Large intestine (tissue), 3 donors: ENCODE measurements at regions not wholly inside any gene's neighbourhood (a gene's known extent, or its start where the extent isn't known, plus 50 kb on each side); places are given as distances from the start of the nearest gene placed in this dataset.

Experiments used
- DNase-seq, 2 donors: peaks; one replicate each; pipeline versions ENCODE4 v3.0.0 to v3.0.0-alpha.2; 2013
- H3K27ac ChIP-seq: one replicate; pipeline ENCODE4 v1.5.1; 2013; ENCODE audit warnings: low read length
- H3K27me3 ChIP-seq: 2 replicates; pipeline ENCODE4 v1.6.1; 2013; ENCODE audit warnings: low read length; ENCODE audit not compliant: control insufficient read depth, insufficient read depth
- H3K36me3 ChIP-seq: 2 replicates; pipeline ENCODE4 v1.6.1; 2013; ENCODE audit warnings: low read length; ENCODE audit not compliant: control insufficient read depth, insufficient read depth
- H3K4me1 ChIP-seq: one replicate; pipeline ENCODE4 v1.6.1; 2013; ENCODE audit warnings: low read length; ENCODE audit not compliant: control insufficient read depth, insufficient read depth
- H3K4me3 ChIP-seq: one replicate; pipeline ENCODE4 v1.5.1; 2013; ENCODE audit warnings: low read length
- H3K9me3 ChIP-seq: one replicate; pipeline ENCODE4 v1.6.1; 2013; ENCODE audit warnings: mild to moderate bottlenecking, low read depth, low read length, moderate library complexity; ENCODE audit not compliant: control insufficient read depth
- WGBS: methylation state at CpG from one replicate; pipeline ENCODE4 v1.1.5; 2013; ENCODE audit warnings: low lambda C conversion rate; ENCODE audit not compliant: insufficient coverage; 5-methylcytosine and 5-hydroxymethylcytosine counted together

DNA sequence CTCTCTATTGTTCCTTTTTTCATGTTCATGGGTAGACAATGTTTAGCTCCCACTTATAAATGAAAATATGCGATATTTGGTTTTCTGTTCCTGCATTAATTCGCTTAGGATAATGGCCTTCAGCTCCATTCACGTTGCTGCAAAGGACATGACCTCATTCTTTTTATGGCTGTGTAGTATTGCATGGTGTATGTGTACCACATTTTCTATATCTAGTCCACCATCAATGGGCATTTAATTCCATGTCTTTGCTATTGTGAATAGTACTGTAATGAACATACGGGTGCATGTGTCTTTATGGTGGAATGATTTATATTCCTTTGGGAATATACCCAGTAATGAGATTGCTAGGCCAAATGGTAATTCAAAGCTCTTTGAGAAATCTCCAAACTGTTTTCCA is 392.0 kb downstream of the EFNA5 start:
- no peaks in the 10 kb centered on the region for H3K36me3 ChIP-seq
- no peaks in the 10 kb centered on the region for H3K4me1 ChIP-seq
- H3K9me3 ChIP-seq, result no peaks in the 10 kb centered on the region
- H3K27ac ChIP-seq, result no peak overlapping the region
- no peak overlapping the region for H3K4me3 ChIP-seq
- DNase-seq, result no peak
- H3K27me3 ChIP-seq, result no peaks in the 10 kb centered on the region
- WGBS, result no CpG with 5 or more reads among the region's 4 CpGs

DNA sequence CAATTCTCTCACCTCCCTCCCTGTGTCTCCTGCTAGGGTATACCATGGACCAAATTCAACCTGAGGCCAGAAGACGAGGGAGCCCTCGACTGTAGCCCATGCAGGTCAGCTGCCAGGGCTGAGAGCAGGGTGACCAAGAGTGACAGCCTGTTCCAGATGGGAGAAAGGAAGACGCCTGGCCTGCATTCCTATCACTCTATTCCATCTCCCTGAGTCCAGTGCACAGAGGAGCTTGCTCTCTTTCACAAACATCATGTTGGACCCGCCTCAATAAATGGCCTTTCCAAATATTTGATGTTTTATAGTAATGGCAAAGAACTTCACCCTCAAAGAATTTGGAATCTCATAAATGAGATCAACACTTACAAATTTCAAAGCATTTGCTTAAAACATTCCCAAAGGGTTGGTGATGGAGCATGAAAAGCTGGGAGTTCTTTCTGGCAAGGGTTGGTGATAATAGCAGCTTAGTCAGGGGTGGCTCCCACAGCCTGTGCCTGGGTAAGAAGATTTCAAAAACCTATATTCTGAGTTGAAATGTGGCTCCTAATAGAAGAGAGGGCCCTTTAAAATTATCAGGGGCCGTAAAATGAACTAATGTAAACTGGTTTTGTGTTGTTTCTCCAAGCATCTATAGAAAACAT is 393.1 kb downstream of the EFNA5 start:
- Histone ChIP-seq H3K27ac (no peak overlapping the region), H3K4me1 (no peaks in the 10 kb centered on the region), H3K4me3 (no peak overlapping the region), H3K36me3 (no peaks in the 10 kb centered on the region), H3K27me3 (no peaks in the 10 kb centered on the region), H3K9me3 (no peaks in the 10 kb centered on the region)
- no peak for DNase-seq
- WGBS, result no CpG with 5 or more reads among the region's 5 CpGs

DNA sequence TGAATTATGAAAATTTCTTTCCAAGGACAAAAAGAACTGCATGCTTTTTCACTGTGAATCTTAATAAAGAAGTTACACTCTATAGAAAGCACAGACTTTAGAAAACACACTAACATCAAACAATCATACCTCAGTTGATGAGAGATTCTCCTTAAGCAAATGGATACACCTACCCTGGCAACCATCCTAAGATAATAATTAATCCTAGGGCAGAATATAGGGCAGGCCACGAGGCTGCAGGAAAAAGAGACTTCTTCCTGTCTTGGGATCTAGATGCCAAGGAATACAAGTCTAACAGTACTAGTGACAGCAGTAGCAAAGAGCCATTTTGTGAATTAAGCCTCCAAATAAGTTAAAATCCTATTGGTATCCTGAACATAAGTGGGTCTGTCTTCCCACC is 395.4 kb downstream of the EFNA5 start:
- no peaks in the 10 kb centered on the region for H3K4me1 ChIP-seq
- H3K27me3 ChIP-seq, result no peaks in the 10 kb centered on the region
- no peak overlapping the region for H3K4me3 ChIP-seq
- no peaks in the 10 kb centered on the region for H3K36me3 ChIP-seq
- DNase-seq, result no peak
- H3K9me3 ChIP-seq, result no peaks in the 10 kb centered on the region
- WGBS, result 0% methylated on average over 1 of the region's 1 CpG
- no peak overlapping the region for H3K27ac ChIP-seq

DNA sequence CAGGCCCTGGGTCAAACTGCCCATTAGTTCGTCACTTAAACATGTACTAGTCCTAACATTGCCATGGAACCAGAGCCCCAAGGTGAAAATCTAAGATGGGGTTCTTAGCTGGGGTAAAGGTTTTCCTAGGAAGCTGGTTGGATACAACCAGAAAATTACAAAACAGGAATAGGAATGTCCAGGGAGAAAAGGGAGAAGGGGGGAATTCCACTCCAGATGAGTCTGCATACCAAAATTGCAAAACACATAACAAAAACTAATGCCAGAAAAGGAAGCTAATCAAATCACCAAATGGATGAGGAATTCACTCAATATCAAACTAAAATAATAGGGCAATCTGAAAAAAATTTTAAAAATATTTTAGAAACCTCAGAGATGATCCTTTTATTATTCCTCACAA is 396.2 kb downstream of the EFNA5 start:
- H3K4me3 ChIP-seq, result no peak overlapping the region
- DNase-seq, result no peak
- H3K9me3 ChIP-seq, result no peaks in the 10 kb centered on the region
- no peak overlapping the region for H3K27ac ChIP-seq
- H3K36me3 ChIP-seq, result no peaks in the 10 kb centered on the region
- no peaks in the 10 kb centered on the region for H3K27me3 ChIP-seq
- no CpG with 5 or more reads among the region's 1 CpG for WGBS
- no peaks in the 10 kb centered on the region for H3K4me1 ChIP-seq

DNA sequence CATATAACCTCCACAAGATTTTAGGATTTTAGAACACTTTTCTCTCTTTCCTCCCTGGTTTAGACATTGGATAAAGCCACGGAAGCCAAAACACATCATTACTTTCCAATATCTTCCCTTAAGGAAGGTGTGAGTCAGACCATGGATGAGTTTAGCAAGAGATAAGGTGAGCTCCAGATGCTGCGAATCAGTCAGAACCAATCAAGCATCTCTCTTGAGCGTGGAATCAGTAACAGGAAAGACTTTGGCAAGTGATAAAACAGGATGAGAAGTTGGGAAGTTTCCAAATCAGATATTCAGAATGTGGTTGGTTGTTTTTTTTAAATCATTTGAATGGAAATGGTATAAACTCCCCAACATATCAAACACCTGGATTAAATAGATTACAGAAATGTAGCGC is 397.8 kb downstream of the EFNA5 start:
- H3K4me3 ChIP-seq, result no peak overlapping the region
- no peaks in the 10 kb centered on the region for H3K36me3 ChIP-seq
- no peaks in the 10 kb centered on the region for H3K27me3 ChIP-seq
- H3K4me1 ChIP-seq, result no peaks in the 10 kb centered on the region
- no peak overlapping the region for H3K27ac ChIP-seq
- no peak for DNase-seq
- no peaks in the 10 kb centered on the region for H3K9me3 ChIP-seq
- 94% methylated on average over 2 of the region's 4 CpGs for WGBS

DNA sequence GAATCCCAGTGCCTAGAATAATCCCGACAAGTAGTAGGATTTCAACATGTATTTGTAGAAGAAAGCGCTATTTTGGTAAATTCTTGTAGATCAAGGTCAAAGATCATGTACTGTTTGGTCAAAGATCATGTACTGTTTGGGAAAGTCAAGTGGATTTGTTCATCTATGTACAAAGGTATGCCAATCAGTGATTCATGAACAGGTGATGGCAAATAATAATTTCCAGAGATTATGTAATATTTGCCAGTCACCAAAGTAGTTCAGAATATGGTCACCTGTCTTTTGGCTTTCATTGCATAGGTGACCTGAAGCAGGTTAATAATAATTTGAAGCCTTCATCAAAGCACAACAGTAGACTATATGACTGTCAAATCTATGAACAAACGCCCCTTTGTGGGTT is 398.2 kb downstream of the EFNA5 start:
- H3K27ac ChIP-seq, result no peak overlapping the region
- no peaks in the 10 kb centered on the region for H3K36me3 ChIP-seq
- no peaks in the 10 kb centered on the region for H3K27me3 ChIP-seq
- no peak for DNase-seq
- no peaks in the 10 kb centered on the region for H3K9me3 ChIP-seq
- no peaks in the 10 kb centered on the region for H3K4me1 ChIP-seq
- 100% methylated on average over 2 of the region's 3 CpGs for WGBS
- H3K4me3 ChIP-seq, result no peak overlapping the region

DNA sequence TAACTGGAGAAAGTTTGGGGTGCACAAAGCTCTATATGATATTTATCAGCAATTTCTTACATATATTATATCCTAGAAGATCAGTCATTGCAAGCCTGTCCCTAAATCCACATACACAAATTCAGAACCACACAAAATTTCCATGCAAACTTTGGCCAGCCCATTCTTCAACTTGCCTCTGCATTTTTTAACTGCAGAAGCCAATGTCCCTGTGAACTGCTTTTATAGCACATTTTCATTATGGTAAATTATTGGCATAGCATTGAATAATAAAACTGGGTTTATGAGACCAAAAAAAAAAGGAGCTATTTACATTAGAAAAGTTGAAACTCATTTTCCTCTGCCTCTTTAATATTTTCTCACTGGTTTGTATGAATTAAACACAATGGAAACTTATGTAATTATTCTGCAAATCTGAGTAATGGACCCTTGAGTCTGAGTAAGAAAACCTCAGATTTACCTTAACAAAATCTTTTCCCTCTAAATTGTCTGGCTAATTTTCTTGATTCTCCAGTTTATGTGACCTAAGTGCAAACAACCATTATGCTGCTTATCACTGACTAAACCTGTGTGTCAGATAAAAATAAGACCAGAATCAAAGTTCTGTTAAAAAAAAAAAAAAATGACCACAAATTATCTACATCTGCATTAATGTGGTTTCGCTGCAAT is 398.9 kb downstream of the EFNA5 start:
- Histone ChIP-seq H3K4me3 (no peak overlapping the region), H3K36me3 (no peaks in the 10 kb centered on the region), H3K27me3 (no peaks in the 10 kb centered on the region), H3K4me1 (no peaks in the 10 kb centered on the region), H3K27ac (no peak overlapping the region), H3K9me3 (no peaks in the 10 kb centered on the region)
- DNase-seq, result no peak
- no CpG with 5 or more reads among the region's 1 CpG for WGBS

DNA sequence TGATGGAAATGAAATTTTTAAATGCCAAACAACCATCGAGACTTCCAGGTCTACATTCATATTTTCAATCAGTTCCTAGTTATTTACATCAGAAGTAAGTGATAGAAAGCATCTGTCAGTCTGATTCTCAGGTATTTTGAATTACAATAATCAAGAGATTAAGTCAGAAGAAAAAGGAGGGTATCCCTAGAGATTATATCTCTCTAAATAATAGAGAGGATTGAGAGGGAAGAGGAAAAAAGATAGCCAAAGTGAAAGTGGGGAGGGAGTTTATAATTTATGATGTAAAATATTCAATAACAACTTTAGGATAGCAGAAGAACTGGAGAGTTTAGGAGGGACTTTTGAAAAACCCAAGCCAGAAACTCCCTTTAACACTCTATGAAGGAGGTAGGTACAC is 400.2 kb downstream of the EFNA5 start:
- no peak for DNase-seq
- no peaks in the 10 kb centered on the region for H3K4me1 ChIP-seq
- H3K36me3 ChIP-seq, result no peaks in the 10 kb centered on the region
- 100% methylated on average over 1 of the region's 1 CpG for WGBS
- H3K4me3 ChIP-seq, result no peak overlapping the region
- H3K27ac ChIP-seq, result no peak overlapping the region
- no peaks in the 10 kb centered on the region for H3K9me3 ChIP-seq
- H3K27me3 ChIP-seq, result no peaks in the 10 kb centered on the region

DNA sequence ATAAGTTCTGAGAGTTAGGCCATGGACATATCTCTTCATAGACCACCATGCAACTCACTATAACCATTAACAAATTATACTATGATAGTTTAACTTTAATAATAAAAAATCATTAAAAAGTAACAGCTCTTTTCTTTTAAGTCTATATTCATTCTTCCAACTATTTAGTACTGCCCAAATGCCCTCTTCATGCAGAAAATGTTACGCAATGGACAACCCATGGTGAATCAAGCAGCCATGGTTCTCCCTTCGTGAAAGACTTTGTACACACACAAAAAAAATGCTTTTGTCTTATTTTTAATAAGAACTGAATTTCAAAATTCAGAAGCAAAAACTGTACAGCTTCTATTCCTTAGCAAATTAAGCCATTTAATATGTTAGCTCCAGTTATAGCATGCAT is 401.1 kb downstream of the EFNA5 start:
- Histone ChIP-seq H3K36me3 (no peaks in the 10 kb centered on the region), H3K4me1 (no peaks in the 10 kb centered on the region), H3K4me3 (no peak overlapping the region), H3K27me3 (no peaks in the 10 kb centered on the region), H3K27ac (no peak overlapping the region), H3K9me3 (no peaks in the 10 kb centered on the region)
- WGBS, result 100% methylated on average over 1 of the region's 2 CpGs
- DNase-seq, result no peak

DNA sequence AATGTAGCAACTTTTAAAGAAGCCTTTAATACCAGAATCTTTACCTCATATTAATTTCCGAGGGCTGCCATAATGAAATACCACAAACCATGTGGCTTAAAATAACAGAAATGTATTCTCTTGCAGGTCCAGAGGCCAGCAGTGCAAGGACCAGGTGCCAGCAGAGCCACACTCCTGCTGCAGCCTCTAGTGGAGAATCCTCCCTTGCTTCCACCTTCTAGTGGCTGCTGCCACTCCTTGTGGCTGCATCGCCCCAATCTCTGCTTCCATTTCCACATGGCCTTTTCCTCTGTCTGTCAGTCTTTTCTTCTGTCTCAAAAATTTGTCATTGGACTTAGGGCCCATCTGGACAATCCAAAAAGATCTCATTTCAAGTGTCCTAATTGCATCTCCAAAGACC is 401.5 kb downstream of the EFNA5 start:
- no peak for DNase-seq
- Histone ChIP-seq H3K36me3 (no peaks in the 10 kb centered on the region), H3K4me3 (no peak overlapping the region), H3K27ac (no peak overlapping the region), H3K27me3 (no peaks in the 10 kb centered on the region), H3K4me1 (no peaks in the 10 kb centered on the region), H3K9me3 (no peaks in the 10 kb centered on the region)
- 100% methylated on average over 1 of the region's 2 CpGs for WGBS

DNA sequence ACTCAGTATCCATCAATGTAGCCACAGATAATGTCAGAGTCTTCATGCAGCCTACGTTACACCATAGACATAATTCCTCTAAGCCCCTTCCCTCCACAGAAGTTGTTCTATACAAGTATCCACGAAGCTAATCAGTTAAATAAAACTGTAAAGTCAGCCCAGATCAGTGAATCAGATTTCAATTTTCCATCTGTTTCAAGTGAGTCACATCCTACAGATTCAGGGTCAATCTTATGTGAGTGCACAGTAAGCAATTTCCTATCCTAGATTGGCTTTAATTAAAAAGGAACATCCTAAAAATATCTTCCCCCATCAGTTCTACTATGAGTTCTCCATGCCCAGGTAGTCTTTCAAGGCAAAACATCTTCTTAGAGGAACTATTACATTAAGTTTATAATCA is 402.5 kb downstream of the EFNA5 start:
- no peak for DNase-seq
- Histone ChIP-seq H3K27ac (no peak overlapping the region), H3K36me3 (no peaks in the 10 kb centered on the region), H3K27me3 (no peaks in the 10 kb centered on the region), H3K4me1 (no peaks in the 10 kb centered on the region), H3K9me3 (no peaks in the 10 kb centered on the region), H3K4me3 (no peak overlapping the region)
- WGBS, result 100% methylated on average over 1 of the region's 2 CpGs
